DOHH2 (cell line): ENCODE measurements at regions not wholly inside any gene's neighbourhood (a gene's known extent, or its start where the extent isn't known, plus 50 kb on each side); places are given as distances from the start of the nearest gene placed in this dataset.

Experiments used
- EZH2phosphoT487 ChIP-seq: fragments of 200-600 bp; sonication (generic); IDR thresholded peaks from 2 replicates; pipeline ENCODE4 v1.6.1; 2017; ENCODE audit warnings: borderline replicate concordance, mild to moderate bottlenecking, antibody characterized with exemption, low read length, moderate library complexity, mixed read lengths
- TF ChIP-seq, protein P1 (sequence below): fragments of 200-600 bp; sonication (generic); IDR thresholded peaks from one replicate; pipeline ENCODE4 v1.5.1; 2014; ENCODE audit warnings: antibody characterized with exemption, mild to moderate bottlenecking, low read depth, low read length; ENCODE audit not compliant: poor library complexity, severe bottlenecking

DNA sequence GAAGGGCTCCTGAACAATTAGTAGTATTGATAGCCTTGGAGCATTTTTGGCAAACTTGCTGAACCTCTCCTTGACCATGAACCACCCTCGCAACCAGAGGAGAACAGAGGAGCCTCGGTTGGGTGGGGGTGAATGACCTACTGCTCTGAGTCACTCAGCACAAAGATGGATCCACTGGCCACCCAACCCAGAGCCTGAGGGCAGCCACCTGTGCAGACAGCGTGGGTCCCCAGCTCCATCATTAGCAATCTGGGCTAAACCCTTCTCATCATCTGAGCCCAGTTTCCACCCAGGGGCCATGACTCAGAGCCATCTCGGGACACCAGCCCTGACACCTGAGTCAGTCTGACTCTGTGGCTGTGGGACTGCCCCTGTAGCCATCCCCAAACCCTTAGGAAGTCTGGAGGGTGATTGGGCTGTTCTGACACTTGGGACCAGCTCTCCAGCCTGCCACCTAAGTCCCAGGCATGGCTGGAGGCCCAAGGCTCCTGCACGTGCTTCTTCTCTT is 171.8 kb upstream of the GPR26 start:
- TF ChIP-seq EZH2phosphoT487: no peak
- TF ChIP-seq, protein P1, sequence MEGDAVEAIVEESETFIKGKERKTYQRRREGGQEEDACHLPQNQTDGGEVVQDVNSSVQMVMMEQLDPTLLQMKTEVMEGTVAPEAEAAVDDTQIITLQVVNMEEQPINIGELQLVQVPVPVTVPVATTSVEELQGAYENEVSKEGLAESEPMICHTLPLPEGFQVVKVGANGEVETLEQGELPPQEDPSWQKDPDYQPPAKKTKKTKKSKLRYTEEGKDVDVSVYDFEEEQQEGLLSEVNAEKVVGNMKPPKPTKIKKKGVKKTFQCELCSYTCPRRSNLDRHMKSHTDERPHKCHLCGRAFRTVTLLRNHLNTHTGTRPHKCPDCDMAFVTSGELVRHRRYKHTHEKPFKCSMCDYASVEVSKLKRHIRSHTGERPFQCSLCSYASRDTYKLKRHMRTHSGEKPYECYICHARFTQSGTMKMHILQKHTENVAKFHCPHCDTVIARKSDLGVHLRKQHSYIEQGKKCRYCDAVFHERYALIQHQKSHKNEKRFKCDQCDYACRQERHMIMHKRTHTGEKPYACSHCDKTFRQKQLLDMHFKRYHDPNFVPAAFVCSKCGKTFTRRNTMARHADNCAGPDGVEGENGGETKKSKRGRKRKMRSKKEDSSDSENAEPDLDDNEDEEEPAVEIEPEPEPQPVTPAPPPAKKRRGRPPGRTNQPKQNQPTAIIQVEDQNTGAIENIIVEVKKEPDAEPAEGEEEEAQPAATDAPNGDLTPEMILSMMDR: no peak
